SK-N-SH treated with all-trans-retinoic acid at 6 μM for 48 hours (cell line): ENCODE measurements at regions not wholly inside any gene's neighbourhood (a gene's known extent, or its start where the extent isn't known, plus 50 kb on each side); places are given as distances from the start of the nearest gene placed in this dataset.
"Not testable (repeated sequence)": the region's sequence is repeated elsewhere in the genome, so short reads cannot be mapped to it uniquely, and the experiment has no call there.

Experiments used
- ATAC-seq: fragments of 200-7000 bp; cut with Tn5 transposase; 3 replicates; pipeline ENCODE4 v1.9.1; 2020; ENCODE audit warnings: mild to moderate bottlenecking, moderate library complexity
- ARNTL ChIP-seq: fragments of 450-650 bp; formaldehyde crosslinking; IDR thresholded peaks from 2 replicates; pipeline ENCODE4 v1.5.0; 2020; ENCODE audit warnings: low read depth, mild to moderate bottlenecking, moderate library complexity, borderline replicate concordance
- BACH2 ChIP-seq: fragments of 250-450 bp; sonication (Bioruptor Pico); IDR thresholded peaks from 2 replicates; pipeline ENCODE4 v1.9.0; 2021; ENCODE audit warnings: mild to moderate bottlenecking, borderline replicate concordance
- CREB5 ChIP-seq: fragments of 250-450 bp; sonication (Bioruptor Pico); IDR thresholded peaks from 2 replicates; pipeline ENCODE4 v1.5.1; 2020; ENCODE audit warnings: low read depth, mild to moderate bottlenecking, moderate library complexity
- CSRNP3 ChIP-seq: fragments of 250-450 bp; sonication (Bioruptor Pico); IDR thresholded peaks from 2 replicates; pipeline ENCODE4 v1.5.1; 2021; ENCODE audit warnings: mild to moderate bottlenecking, moderate library complexity
- ESRRG ChIP-seq: fragments of 250-450 bp; sonication (Bioruptor Pico); IDR thresholded peaks from 2 replicates; pipeline ENCODE4 v1.6.1; 2021; ENCODE audit warnings: mild to moderate bottlenecking
- GLIS3 ChIP-seq: fragments of 250-450 bp; sonication (Bioruptor Pico); IDR thresholded peaks from 2 replicates; pipeline ENCODE4 v1.5.0; 2020; ENCODE audit warnings: mild to moderate bottlenecking, moderate library complexity
- ISL1 ChIP-seq: fragments of 250-450 bp; sonication (Bioruptor Pico); IDR thresholded peaks from 2 replicates; pipeline ENCODE4 v2.1.2; 2022; ENCODE audit warnings: mild to moderate bottlenecking, moderate library complexity
- OSR1 ChIP-seq: fragments of 250-450 bp; sonication (Bioruptor Pico); IDR thresholded peaks from 2 replicates; pipeline ENCODE4 v1.8.0; 2022; ENCODE audit warnings: moderate library complexity, mild to moderate bottlenecking, inconsistent platforms
- POU6F1 ChIP-seq: fragments of 250-450 bp; sonication (Bioruptor Pico); IDR thresholded peaks from 2 replicates; pipeline ENCODE4 v1.8.0; 2021; ENCODE audit warnings: low read depth, mild to moderate bottlenecking, moderate library complexity, borderline replicate concordance
- PPARA ChIP-seq: fragments of 250-450 bp; sonication (Bioruptor Pico); IDR thresholded peaks from 2 replicates; pipeline ENCODE4 v1.5.0; 2020; ENCODE audit warnings: mild to moderate bottlenecking, borderline replicate concordance
- RARB ChIP-seq: fragments of 250-450 bp; sonication (Bioruptor Pico); IDR thresholded peaks from 2 replicates; pipeline ENCODE4 v1.8.0; 2021; ENCODE audit warnings: mild to moderate bottlenecking, moderate library complexity
- TCF4 ChIP-seq: fragments of 250-450 bp; sonication (Bioruptor Pico); IDR thresholded peaks from 2 replicates; pipeline ENCODE4 v1.8.0; 2021; ENCODE audit warnings: mild to moderate bottlenecking, moderate library complexity, borderline replicate concordance
- TOX ChIP-seq: fragments of 250-450 bp; sonication (Bioruptor Pico); IDR thresholded peaks from 2 replicates; pipeline ENCODE4 v1.8.0; 2021; ENCODE audit warnings: mild to moderate bottlenecking, moderate library complexity, borderline replicate concordance
- ZC3H10 ChIP-seq: fragments of 250-450 bp; sonication (Bioruptor Pico); IDR thresholded peaks from 2 replicates; pipeline ENCODE4 v1.5.1; 2021; ENCODE audit warnings: mild to moderate bottlenecking, moderate library complexity
- ZFP3 ChIP-seq: fragments of 250-450 bp; sonication (Bioruptor Pico); IDR thresholded peaks from 2 replicates; pipeline ENCODE4 v1.5.0; 2020; ENCODE audit warnings: mild to moderate bottlenecking, moderate library complexity
- ZNF70 ChIP-seq: fragments of 450-650 bp; formaldehyde crosslinking; IDR thresholded peaks from 2 replicates; pipeline ENCODE4 v1.5.0; 2020; ENCODE audit warnings: mild to moderate bottlenecking, moderate library complexity

- TF ChIP-seq ZNF70 (CRISPR knock-in tag) = no peak
- no peak for TF ChIP-seq POU6F1
- TF ChIP-seq ZC3H10 (CRISPR knock-in tag) = no peak
- no peak for ATAC-seq
These were observed 303.4 kb downstream of the XPNPEP1 start for GRCh38 chr10:109619914-109620313.

GRCh38 chr10:109618748-109619147 is 304.6 kb downstream of the XPNPEP1 start:
- ATAC-seq = no peak
- TF ChIP-seq ZFP3 (CRISPR knock-in tag) (no peak), ARNTL (CRISPR knock-in tag) (no peak), CREB5 (no peak), ISL1 (CRISPR knock-in tag) (no peak), OSR1 (CRISPR knock-in tag) (no peak), GLIS3 (CRISPR knock-in tag) (no peak), ESRRG (no peak), RARB (CRISPR knock-in tag) (no peak), TCF4 (CRISPR knock-in tag) (no peak), ZNF70 (CRISPR knock-in tag) (no peak), CSRNP3 (CRISPR knock-in tag) (no peak), BACH2 (CRISPR knock-in tag) (no peak), TOX (no peak), POU6F1 (no peak), PPARA (no peak)

GRCh38 chr10:109618301-109618700 is 305.0 kb downstream of the XPNPEP1 start:
- no peak for ATAC-seq
- no peak for TF ChIP-seq POU6F1
- TF ChIP-seq CREB5 = no peak

- no peak for ATAC-seq
- no peak for TF ChIP-seq GLIS3 (CRISPR knock-in tag)
- TF ChIP-seq PPARA = no peak
- TF ChIP-seq BACH2 (CRISPR knock-in tag) = no peak
These were observed 306.8 kb downstream of the XPNPEP1 start for GRCh38 chr10:109616359-109616980.

- ATAC-seq = not testable (repeated sequence)
These were observed 328.0 kb downstream of the XPNPEP1 start for GRCh38 chr10:109595356-109595755.
